Stimulated activated CD4-positive, alpha-beta T cell treated with anti-CD3 and anti-CD28 coated beads, Interleukin-4, amount 100 ng/mL, for 4 hours (primary cell): ENCODE measurements at regions not wholly inside any gene's neighbourhood (a gene's known extent, or its start where the extent isn't known, plus 50 kb on each side); places are given as distances from the start of the nearest gene placed in this dataset.
"Not testable (repeated sequence)": the region's sequence is repeated elsewhere in the genome, so short reads cannot be mapped to it uniquely, and the experiment has no call there.

Experiments used
- DNase-seq, 2 experiments: peaks; one replicate each; pipeline ENCODE4 v3.0.0-alpha.2; 2020

DNA sequence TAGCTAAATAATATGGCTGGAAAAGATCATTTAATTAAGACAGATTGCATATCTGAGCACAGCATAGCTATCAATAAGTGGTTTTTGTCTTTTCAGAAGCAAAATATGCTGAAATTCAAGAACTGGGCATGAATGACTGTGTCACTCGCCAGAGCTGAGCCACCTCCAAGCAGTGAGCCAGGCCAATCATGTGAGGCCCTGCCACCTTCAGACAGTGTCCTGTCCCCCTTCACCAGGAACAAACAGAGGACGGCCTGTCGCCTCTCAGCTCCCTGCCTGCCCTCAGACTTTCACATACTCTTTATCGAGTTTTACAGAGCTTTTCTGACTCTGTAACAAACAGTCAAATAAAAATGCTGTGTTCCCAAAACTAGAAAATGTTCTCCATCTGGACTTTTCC is 171.0 kb upstream of the TSC22D1 start:
- DNase-seq = no peak

DNA sequence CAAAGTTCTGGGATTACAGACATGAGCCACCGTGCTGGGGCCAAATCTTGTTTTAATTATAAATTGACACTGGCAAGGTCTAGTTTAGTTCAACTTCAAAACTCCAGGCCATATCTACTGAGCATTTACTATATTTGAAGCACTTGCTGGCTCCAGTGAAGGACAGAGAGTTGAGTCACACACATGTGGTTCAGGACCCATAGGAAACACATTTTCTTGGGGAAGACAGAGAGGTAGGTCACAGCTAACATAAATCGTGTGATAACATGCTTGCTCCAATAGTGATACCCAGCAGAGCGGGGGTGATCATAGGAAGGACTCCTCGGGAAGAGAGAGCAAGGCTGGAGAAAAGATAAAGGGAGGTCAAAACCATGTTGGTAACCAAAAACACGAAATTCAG is 170.6 kb upstream of the TSC22D1 start:
- DNase-seq = no peak

DNA sequence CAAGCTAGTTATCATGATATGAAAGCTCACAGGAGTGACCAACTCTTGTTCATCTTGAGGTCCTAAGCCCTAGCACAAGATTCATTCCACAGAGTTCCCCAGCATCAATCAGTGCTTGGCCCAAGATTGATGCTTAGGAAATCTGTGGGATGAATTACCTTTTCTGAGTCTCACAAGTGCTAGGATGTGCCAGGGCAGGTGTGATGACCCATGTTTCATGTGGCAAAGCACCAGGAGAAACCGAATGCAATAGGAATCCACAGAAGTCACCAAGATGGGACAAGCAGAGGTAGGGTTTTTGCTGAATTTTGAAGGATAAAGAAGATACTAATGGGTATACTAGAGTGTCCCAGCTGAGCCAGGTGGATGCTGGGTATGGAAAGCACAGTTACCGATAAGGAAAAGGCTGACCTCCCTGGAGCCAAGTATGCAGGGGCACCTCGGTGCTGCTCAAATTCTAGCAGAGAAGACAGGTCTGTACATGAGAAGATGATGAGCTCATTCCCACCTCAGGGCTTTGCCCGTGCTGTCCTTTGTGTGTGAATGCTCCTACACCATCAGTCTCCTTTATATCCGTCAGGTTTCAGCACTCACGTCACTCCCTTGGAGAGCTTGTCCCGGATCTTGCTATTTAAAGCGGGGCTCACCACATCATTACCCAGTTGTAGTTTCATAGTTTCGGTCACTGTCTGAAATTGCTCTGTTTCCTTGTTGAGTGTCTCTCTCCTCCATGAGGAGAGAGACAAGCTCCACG is 168.9 kb upstream of the TSC22D1 start:
- DNase-seq = no peak

DNA sequence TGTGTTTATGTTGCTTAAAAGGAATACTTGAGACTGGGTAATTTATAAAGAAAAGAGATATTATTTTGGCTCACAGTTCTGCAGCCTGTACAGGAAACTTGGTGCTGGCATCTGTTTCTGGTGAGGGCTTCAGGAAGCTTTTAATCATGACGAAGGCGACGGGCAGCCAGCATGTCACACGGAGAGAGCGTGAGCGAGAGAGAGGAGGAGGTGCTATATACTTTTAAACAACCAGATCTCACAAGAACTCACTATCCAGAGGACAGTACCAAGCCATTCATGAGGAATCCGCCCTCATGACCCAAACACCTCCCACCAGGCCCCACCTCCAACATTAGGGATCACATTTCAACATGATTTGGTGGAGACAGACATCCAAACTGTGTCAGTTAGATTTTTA is 163.4 kb upstream of the TSC22D1 start:
- no peak for DNase-seq

DNA sequence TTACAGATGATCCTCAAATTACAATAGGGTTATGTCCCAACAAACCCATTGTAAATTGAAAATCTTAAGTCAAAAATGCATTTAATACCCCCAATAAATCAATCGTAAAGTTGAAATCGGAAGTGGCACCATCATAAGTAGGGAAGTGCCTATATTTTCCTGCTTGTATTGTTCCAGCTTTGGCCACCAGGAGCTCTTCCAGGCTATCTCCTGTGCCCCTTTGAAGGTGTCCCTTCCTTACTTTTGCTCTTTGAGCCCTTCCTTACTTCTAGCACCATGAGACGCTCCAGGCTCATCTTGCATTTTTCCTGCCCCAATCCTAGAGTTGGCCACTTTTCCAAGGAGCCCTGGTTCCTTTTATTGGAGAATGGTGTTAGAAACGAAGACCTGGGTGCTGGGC is 163.0 kb upstream of the TSC22D1 start:
- DNase-seq = no peak

DNA sequence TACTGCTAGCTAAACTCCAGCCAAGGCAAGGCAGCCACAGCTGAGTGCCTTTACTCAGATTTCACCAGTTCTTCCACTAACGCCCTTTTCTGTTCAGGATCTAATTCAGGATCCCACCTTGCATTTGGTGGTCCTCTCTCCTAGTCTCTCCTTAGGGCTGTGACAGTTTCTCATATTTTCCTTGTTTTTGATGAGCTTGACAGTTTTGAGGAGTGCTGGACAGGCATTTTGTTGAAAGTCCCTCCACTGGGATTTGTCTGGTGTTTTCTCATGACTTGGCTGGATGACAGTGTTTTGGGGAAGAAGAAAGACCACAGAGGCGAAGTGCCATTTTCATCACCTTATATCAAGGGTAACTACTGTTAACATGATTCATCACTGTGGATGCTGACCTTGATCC is 162.3 kb upstream of the TSC22D1 start:
- DNase-seq = no peak

DNA sequence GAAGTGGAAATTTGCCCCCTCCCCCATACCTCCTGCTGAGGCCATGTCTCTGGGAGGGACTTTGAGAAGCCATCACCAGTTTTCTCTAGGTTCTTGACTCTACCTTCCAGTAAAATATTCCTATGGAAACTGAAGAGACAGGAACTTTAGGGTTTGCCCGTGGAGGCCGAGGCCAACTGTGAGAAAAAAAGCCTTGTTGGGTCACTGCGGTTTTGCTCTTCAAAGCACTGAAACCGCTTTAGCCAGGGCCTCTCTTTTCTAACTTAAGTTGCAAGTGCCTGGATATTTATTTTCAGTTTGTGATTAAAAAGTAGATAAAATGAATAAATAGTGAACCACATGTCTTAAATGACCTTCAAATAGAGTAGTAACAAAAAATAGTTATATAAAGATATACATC is 159.7 kb upstream of the TSC22D1 start:
- no peak for DNase-seq

DNA sequence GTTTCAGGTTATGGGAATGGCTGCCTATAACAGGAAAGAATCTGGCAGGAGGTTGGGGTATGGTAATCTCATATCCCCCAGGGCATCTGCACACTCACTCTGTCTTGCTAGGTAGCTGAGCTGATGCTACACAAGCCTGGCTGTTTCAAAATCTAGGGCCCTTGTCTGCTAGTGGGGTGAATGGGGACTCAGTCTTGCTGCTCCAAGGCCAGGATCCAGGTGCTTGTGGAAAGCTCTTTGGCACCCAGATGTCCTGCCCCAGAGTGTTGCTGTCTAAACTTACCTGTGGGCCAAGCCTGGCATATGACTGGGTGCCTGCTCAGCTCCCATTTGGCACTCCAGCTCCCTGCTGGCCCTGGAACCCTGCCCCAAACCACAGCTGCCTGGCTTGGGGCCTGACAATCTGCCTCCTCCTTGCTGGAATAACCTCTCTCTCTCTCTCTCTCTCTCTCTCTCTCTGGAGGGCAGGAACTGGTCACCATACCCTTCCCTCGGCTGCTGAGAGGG is 158.1 kb upstream of the TSC22D1 start:
- DNase-seq = no peak

DNA sequence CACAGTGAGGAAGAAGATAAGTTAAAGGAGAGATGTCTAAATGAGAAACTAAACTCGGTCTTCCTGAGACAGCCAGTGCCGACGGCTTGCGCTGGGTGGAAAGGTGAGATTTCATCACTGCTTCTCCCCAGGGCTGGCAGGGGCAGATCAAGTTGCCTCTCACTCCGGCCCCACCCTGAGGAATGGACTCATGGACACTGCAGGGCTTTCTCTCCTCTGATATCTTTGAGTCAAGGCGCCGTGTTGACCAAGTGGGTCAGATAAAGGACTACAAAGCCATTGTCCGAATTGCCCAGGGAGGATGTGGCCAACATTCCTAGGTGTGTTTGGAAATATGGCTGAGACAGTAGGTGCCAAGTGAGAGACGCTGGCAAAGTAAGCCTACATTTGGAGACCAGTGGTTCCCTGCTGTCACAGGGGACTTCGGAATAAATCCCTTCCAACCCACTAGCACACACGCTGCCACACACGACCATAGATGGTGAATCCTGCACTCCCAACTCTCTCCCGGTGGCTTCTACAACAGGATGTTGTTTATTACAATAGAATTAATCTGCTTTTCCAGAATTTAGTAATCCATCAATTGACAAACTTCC is 156.5 kb upstream of the TSC22D1 start:
- no peak for DNase-seq

DNA sequence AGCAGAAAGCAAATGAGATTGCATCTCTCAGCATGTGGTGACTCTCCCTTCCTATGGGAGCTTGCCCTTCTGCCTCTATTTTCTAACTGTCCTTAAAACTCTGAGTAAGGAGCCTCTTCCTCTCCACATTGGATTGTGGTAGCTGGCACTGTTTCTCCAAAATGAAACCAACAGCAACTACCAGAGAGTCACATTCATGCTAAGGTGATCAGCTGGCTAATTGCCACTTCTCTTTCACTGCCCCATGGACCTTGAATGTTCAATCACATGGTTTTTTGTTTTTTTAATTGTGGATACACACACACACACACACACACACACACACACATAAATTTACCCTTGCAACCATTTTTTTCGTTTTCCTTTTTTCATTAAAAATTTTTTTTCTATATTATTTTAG is 154.7 kb upstream of the TSC22D1 start:
- no peak for DNase-seq

DNA sequence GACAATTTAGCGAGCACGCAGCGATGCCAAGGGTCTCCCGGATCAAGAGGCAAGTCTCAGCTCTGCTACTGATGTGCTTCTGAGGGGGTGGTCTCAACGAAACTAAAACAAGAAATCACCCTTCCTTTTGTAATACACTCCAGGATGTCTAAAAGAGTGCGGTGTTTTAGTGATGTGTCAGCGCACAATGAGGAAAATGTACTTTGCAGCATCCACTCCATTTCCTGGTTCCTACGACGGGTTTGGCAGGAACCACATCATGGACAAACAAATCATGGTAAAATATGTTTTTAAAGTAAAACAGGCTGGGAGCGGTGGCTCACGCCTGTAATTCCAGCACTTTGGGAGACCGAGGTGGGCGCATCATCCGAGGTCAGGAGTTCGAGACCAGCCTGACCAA is 154.0 kb upstream of the TSC22D1 start:
- no peak for DNase-seq

DNA sequence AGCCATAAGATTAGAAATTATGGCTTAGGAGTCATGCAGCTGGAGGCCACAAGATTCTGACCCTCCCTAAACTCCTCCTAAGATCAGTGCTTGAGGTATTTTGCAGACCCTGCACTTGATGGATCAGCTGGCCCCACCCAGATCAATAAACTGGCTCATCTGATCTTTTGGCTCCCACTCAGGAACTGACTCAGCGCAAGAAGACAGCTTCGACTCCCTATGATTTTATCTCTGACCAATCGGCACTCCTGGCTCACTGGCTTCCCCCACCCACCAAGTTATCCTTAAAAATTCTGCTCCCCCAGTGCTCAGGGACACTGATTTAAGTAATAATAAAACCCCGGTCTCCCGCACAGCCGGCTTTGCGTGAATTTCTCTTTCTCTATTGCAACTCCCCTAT is 151.5 kb upstream of the TSC22D1 start:
- DNase-seq = not testable (repeated sequence)

DNA sequence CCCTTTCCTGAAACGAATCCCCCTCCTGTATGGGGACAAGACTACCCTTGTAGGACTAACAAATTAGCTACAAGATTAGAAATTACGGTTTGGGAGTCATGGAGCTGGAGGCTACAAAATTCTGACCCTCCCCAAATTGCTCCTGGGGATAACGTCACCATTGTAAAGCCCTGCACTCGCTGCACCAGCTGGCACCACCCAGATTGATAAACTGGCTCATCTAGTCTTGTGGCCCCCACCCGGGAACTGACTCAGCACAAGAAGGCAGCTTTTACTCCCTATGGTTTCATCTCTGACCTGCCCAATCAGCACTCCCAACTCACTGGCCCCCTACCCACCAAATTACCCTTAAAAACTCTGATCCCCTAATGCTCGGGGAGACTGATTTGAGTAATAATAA is 150.6 kb upstream of the TSC22D1 start:
- DNase-seq = no peak

DNA sequence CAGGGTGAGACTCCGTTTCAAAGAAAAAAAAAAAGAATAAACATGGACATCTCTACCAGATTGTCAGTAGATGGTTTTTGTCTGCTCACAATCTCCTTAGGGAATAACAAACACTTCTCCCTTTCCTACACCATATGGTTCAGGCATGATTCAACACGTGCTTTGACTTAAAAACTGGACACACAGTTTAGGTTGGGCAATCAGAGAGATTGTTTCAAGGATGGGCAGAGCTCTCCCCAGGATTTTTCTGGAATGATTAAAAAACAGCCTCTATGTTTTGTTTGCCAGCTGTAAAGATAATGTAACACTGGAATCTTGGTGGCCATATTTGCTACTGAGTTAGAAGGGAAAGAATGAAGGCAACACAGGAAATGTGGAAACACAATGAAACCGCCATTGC is 150.1 kb upstream of the TSC22D1 start:
- DNase-seq = no peak

DNA sequence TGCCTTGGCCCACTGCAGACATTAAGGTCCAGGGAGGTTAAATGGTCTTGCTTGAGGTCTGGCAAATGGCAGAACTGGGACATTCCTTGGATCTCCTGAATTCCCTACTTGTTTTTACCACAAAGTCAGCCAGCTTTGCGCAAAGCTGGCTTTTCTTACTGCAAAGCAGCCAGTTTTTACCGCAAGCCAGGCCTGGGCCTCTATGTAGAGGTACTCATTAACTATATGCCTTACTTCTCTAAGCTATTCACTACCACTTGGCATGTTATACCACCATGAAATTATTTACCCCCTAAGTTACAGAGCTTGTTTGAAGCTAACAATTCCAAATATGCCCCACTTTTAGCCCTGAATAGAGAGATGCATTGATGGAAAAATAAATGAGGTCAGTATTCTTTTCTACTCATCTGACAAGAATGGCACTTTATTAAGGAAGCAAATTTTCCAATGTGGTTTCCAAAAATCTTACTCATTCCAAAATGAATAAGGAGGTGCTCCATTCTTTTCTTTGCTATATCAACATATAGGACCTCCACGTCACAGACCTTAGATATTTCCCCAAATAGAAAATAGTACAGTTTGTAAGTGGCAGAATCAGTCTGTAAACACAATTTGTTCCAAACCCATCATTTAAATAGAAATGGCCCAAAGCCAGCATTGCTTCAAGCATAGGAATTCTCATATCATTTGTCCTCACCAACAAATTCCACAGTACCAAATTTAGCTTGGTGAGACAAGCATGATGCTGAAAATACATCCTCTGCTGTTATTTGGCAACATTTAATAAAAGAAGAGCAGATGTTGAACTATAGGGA is 143.9 kb upstream of the TSC22D1 start:
- DNase-seq = no peak

DNA sequence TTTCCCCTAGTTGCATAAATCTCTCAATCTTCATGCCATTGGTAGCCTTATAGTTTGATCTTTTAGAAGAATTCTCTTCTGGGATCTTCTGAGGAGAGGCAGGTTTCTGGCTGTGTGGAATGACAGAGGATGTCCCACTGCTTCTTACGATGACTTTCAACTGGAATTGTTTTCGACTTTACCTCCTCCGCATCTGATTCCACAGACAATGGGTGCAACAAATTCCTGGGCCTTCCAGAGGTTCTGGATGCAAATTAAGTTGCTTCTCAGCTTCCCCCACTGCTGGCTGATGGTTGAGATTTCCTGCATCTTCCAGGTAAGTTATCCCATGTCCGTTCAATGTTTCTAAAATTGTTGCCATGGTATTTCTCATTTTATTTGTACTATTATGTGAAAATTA is 142.3 kb upstream of the TSC22D1 start:
- no peak for DNase-seq

DNA sequence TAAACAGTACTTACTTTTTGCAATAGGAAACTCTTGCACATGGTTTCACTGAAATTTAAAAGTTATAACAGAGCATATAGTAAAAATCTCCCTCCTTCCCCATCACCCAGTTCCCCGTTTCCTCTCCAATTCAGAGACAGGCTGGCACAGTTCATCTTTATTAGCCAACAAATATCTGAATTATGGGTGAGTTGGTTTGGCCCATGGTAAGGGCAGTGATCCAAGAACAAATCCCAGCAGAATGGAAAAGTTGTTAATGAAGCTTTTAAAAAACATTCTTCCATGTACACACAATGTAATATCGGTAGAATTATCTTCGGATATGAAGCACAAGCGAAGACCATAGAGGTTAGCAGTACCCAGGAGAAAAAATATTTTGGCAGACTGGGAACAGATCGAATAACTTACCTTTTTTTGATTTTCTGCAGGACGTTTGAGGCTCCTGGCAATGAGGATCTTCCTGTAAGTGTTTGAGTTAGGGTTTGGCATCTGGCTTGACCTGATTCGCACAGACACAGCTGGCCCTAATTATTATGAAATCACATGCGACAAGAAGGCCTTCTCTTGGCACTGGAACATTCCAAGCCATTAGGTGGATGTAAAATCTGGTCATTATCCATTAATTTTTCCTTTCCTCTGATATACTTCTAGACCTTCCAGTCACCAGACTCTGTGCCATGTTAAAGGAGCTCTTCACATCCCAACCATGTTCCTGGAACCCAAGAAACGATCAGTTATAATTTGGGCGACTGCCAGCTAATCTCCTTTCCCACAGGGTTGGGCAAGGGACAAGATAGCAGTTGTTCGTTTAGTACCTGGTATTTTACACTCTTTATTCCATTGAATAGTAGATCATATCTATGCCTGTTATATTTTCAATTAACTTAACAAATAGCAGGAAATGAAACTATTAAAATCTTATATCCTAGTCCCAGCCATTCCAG is 139.4 kb upstream of the TSC22D1 start:
- DNase-seq = no peak

DNA sequence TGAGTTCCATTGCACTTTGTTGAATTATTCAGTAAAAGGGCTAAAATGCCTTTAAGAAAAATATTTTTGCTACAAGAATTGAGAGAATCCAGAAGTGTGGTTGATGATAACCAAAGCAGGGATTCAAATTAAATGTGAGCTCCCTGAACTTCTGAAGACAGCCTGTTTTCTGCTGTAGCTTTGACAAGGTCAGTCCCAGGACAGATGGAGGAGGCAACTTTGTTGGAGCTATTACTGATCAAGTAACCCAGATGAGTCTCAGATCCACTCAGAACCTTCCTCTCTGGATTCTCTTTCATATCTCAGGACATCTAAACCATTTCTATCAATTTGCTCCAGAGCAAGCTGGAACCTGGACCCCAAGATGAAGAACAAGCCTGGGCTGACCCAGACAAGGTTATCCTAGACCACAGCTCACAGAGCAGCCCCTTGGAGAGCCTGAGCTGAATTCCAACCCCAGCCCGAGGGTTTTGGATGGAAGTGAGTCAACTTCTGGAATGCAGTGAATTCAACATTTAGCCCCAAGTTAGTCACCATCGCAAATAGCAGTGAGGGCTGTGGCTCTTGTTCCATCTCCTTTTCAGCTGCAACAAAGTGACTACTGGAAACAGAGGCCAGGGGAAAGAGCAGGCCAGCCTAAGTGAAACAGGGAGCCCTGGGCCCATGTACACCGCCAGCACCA is 137.8 kb upstream of the TSC22D1 start:
- no peak for DNase-seq

DNA sequence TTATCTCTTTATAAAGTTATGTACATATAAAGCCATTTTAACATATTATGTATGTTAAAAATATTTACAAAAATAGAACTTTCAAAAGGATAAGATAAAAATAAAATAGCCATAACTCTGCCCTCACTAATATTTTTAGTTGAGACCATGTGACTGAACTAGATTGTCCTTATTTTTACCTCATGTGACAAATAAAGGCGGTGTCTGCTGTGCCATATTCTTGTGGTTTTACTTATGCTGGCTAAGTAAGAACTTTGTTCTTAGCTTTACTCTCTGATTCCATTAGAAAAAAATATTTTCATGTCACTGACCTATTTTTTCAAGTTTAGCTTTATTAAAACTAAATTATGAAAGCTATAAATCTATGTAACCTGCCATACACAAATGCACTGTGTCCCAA is 135.6 kb upstream of the TSC22D1 start:
- no peak for DNase-seq

DNA sequence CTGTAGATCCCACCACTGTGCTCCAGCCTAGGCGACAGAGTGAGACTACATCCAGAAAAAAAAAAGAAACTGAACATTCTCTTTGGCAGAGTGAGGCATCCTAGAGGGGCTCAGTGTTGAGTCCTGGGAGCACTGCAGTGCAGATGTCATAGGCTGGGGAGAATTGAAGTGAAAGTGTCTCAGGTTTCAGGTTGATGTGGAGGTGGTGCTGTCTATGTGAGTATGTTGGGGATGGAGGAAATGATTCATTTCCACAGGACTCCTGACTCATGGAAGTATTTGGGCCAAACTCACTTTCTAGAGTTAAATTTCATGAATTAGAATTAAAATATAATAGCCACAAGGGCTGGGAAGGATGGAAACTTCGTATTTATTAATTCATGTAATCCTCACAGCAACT is 134.4 kb upstream of the TSC22D1 start:
- DNase-seq = peak in 1 of 2 experiments; percentile 5

DNA sequence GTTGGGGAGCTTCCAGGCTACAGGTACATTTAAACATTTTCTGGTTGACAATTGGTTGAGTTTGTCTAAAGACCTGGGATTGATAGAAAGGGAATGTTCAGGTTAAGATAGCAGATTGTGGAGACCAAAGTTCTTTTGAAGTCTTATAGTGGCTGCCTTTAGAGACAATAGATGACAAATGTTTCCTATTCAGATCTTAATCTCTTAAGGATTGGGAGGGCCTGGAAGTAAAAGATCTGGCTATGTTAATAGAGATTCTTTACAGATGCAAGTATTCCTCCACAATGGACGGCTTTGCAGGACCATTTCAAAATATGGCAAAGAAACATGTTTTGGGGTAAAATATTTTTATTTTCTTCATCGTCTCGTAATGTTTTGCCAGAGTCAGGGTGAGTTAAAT is 128.7 kb upstream of the TSC22D1 start:
- DNase-seq = not testable (repeated sequence)

DNA sequence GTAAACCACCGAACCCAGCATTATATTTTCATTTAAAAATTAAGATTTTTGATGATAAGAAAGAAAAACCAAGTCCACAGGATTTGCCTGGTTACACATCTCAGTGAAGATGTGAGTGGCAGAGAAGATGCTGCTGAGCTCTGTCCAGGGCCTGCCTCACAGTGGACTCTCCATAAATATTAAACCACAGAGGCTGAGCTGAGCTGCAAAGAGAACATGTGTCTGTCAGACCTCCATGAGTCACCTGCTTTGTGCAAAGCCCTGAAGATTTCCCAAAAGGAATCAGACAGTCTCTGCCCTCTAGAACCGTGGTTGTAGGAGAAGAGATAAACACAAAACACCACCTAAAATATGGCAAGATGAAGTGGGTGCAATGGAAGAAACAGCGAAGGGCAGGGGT is 127.2 kb upstream of the TSC22D1 start:
- no peak for DNase-seq
